DND-41 (cell line): ENCODE measurements at regions not wholly inside any gene's neighbourhood (a gene's known extent, or its start where the extent isn't known, plus 50 kb on each side); places are given as distances from the start of the nearest gene placed in this dataset.
"Not testable (repeated sequence)": the region's sequence is repeated elsewhere in the genome, so short reads cannot be mapped to it uniquely, and the experiment has no call there.

ENCODE experiments used
- ATAC-seq: fragments of 200-7000 bp; cut with Tn5 transposase; 3 replicates; pipeline ENCODE4 v1.9.1; 2021; ENCODE audit warnings: low read depth; ENCODE audit not compliant: insufficient read depth
- DNase-seq: peaks from one replicate; pipeline ENCODE4 v3.0.0-alpha.2; 2020
- H2AFZ ChIP-seq: 2 replicates; pipeline ENCODE4 v1.6.0; 2012; ENCODE audit warnings: low read depth, low read length
- H3K27ac ChIP-seq: 2 replicates; pipeline ENCODE4 v1.5.1; 2012; ENCODE audit warnings: low read length, inconsistent platforms
- H3K27me3 ChIP-seq: fragments of 200-600 bp; sonication (generic); 2 replicates; pipeline ENCODE4 v1.6.0; 2012; ENCODE audit warnings: low read length, mild to moderate bottlenecking, inconsistent platforms; ENCODE audit not compliant: insufficient read depth, poor library complexity
- H3K36me3 ChIP-seq: 2 replicates; pipeline ENCODE4 v1.5.1; 2012; ENCODE audit warnings: low read length, inconsistent platforms; ENCODE audit not compliant: insufficient read depth
- H3K4me1 ChIP-seq: 2 replicates; pipeline ENCODE4 v1.5.1; 2012; ENCODE audit warnings: mild to moderate bottlenecking, low read length; ENCODE audit not compliant: insufficient read depth
- H3K4me2 ChIP-seq: 2 replicates; pipeline ENCODE4 v1.6.0; 2012; ENCODE audit warnings: mild to moderate bottlenecking, moderate library complexity, low read length, inconsistent platforms; ENCODE audit not compliant: insufficient read depth
- H3K4me3 ChIP-seq, 2 experiments: fragments of 200-600 bp in 1 of 2; shearing (Covaris generic) in 1 of 2; 2 replicates each; pipeline ENCODE4 v1.5.1; 2012 to 2016; ENCODE audit warnings: inconsistent platforms in 2 of 2, low read length in 2 of 2, mild to moderate bottlenecking in 2 of 2, low read depth in 1 of 2, moderate library complexity in 1 of 2
- H3K79me2 ChIP-seq: 2 replicates; pipeline ENCODE4 v1.6.0; 2012; ENCODE audit warnings: low read length, inconsistent platforms; ENCODE audit not compliant: insufficient read depth
- H3K9ac ChIP-seq: 2 replicates; pipeline ENCODE4 v1.6.0; 2012; ENCODE audit warnings: low read depth, mild to moderate bottlenecking, inconsistent platforms, low read length, moderate library complexity
- H3K9me3 ChIP-seq: 2 replicates; pipeline ENCODE4 v1.5.1; 2012; ENCODE audit warnings: low read length, moderate library complexity, mild to moderate bottlenecking, inconsistent platforms; ENCODE audit not compliant: insufficient read depth, severe bottlenecking
- H4K20me1 ChIP-seq: 2 replicates; pipeline ENCODE4 v1.6.0; 2012; ENCODE audit warnings: low read length; ENCODE audit not compliant: insufficient read depth
- EZH2 ChIP-seq: IDR thresholded peaks from 3 replicates; pipeline ENCODE4 v1.6.1; 2012; ENCODE audit warnings: borderline replicate concordance, low read depth, mild to moderate bottlenecking, moderate library complexity, low read length, inconsistent platforms; ENCODE audit not compliant: severe bottlenecking
- TF ChIP-seq, protein P1 (sequence below): IDR thresholded peaks from 2 replicates; pipeline ENCODE4 v1.5.1; 2012; ENCODE audit warnings: borderline replicate concordance, low read length, moderate library complexity, mild to moderate bottlenecking; ENCODE audit not compliant: poor library complexity, severe bottlenecking; ENCODE audit errors: extremely low read depth

DNA sequence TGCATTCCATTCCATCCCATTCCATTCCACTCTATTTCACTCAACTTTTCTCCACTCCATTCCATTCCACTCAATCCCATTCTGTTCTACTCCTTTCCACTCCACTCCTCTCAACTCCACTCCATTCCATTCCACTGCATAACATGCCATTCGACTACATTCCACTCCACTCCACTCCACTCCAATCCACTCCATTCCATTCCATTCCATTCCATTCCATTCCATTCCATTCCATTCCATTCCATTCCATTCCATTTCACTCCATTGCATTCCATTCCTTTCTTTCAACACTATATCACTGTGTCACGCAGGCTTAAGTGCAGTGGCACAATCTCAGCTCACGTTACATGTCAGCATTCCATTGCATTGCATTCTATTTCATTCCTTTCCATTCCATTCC, 1430.4 kb downstream of the TSPY10 start:
- H3K36me3 ChIP-seq, H2AFZ ChIP-seq, DNase-seq, H3K4me2 ChIP-seq, H3K4me3 ChIP-seq, ATAC-seq, H3K79me2 ChIP-seq, H3K9ac ChIP-seq, H4K20me1 ChIP-seq, H3K4me1 ChIP-seq, H3K27ac ChIP-seq, H3K27me3 ChIP-seq: not testable (repeated sequence)
- H3K9me3 ChIP-seq = peaks cover 32% of the 10 kb centered on the region

DNA sequence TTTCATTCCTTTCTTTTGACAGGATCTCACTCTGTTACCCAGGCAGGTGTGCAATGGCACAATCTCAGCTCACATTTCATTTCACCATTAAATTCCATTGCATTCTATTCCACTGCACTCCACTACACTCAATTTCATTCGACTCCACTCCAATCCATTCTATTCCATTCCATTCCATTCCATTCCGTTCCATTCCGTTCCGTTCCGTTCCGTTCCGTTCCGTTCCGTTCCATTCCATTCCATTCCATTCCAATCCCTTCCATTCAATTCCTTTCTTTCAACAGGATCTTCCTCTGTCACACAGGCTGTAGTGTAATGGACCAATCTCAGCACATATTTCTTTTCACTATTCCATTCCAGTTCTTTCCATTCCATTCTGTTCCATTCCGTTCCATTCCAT, 1445.7 kb downstream of the TSPY10 start:
- ATAC-seq = no peak
- Histone ChIP-seq H3K4me3 (no peak overlapping the region), H3K36me3 (no peaks in the 10 kb centered on the region), H3K9me3 (peaks cover 40% of the 10 kb centered on the region), H3K27me3 (no peaks in the 10 kb centered on the region), H3K4me1 (no peaks in the 10 kb centered on the region), H3K9ac (no peak overlapping the region), H3K4me2 (no peak overlapping the region), H3K27ac (no peak overlapping the region), H3K79me2 (no peaks in the 10 kb centered on the region), H2AFZ (no peak overlapping the region), H4K20me1 (no peaks in the 10 kb centered on the region)
- DNase-seq = no peak
- no peak for TF ChIP-seq EZH2
- TF ChIP-seq, protein P1, sequence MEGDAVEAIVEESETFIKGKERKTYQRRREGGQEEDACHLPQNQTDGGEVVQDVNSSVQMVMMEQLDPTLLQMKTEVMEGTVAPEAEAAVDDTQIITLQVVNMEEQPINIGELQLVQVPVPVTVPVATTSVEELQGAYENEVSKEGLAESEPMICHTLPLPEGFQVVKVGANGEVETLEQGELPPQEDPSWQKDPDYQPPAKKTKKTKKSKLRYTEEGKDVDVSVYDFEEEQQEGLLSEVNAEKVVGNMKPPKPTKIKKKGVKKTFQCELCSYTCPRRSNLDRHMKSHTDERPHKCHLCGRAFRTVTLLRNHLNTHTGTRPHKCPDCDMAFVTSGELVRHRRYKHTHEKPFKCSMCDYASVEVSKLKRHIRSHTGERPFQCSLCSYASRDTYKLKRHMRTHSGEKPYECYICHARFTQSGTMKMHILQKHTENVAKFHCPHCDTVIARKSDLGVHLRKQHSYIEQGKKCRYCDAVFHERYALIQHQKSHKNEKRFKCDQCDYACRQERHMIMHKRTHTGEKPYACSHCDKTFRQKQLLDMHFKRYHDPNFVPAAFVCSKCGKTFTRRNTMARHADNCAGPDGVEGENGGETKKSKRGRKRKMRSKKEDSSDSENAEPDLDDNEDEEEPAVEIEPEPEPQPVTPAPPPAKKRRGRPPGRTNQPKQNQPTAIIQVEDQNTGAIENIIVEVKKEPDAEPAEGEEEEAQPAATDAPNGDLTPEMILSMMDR = no peak

DNA sequence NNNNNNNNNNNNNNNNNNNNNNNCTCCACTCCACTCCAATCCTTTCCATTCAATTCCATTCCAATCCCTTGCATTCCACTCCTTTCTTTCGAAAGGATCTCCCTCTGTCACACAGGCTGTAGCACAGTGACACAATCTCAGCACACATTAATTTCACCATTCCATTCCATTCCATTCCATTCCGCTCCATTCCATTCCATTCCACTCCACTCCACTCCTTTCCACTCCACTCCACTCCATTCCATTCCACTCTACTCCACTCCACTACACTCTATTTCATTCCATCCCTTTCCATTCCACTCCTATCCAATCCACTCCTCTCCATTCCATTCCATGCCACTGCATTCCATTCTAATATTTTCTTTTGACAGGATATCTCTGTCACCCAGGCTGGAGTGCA, 1459.0 kb downstream of the TSPY10 start:
- H3K4me3 ChIP-seq = no peak overlapping the region
- DNase-seq (no peak), ATAC-seq (no peak)
- no peak overlapping the region for H3K27ac ChIP-seq
- H2AFZ ChIP-seq = no peak overlapping the region
- H3K36me3 ChIP-seq = no peaks in the 10 kb centered on the region
- no peak overlapping the region for H3K4me2 ChIP-seq
- H3K27me3 ChIP-seq = no peaks in the 10 kb centered on the region
- H3K79me2 ChIP-seq = no peaks in the 10 kb centered on the region
- H3K9ac ChIP-seq = no peak overlapping the region
- no peaks in the 10 kb centered on the region for H4K20me1 ChIP-seq
- no peaks in the 10 kb centered on the region for H3K4me1 ChIP-seq
- TF ChIP-seq, protein P1 = no peak
- no peak for TF ChIP-seq EZH2
- peaks cover 59% of the 10 kb centered on the region for H3K9me3 ChIP-seq

DNA sequence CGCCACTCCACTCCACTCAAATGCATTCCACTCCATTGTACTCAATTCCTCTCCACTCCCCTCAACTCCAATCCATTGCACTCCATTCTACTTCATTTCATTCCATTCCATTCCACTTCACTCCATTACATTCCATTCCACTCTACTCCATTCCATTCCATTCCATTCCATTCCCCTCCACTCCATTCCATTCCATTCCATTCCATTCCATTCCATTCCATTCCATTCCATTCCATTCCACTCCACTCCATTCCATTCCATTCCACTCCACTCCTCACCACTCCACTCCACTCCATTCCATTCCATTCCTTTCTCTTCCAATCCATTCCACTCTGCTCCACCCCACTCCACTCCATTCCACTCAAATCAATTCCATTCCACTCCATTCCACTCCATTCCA, 1459.9 kb downstream of the TSPY10 start:
- no peak for TF ChIP-seq EZH2
- TF ChIP-seq, protein P1 = no peak
- H3K4me1 ChIP-seq = no peaks in the 10 kb centered on the region
- H3K9me3 ChIP-seq = peaks cover 62% of the 10 kb centered on the region
- no peak overlapping the region for H3K4me2 ChIP-seq
- no peak overlapping the region for H3K4me3 ChIP-seq
- H3K79me2 ChIP-seq = no peaks in the 10 kb centered on the region
- no peak for DNase-seq
- no peak overlapping the region for H3K9ac ChIP-seq
- no peak overlapping the region for H3K27ac ChIP-seq
- no peak for ATAC-seq
- no peaks in the 10 kb centered on the region for H3K36me3 ChIP-seq
- no peak overlapping the region for H2AFZ ChIP-seq
- no peaks in the 10 kb centered on the region for H3K27me3 ChIP-seq
- no peaks in the 10 kb centered on the region for H4K20me1 ChIP-seq
